ENCODE measurements at regions not wholly inside any gene's neighbourhood (a gene's known extent, or its start where the extent isn't known, plus 50 kb on each side); places are given as distances from the start of the nearest gene placed in this dataset.
A peak's percentile ranks its signal among the peaks of the same experiment; 100 is the strongest.

DNA sequence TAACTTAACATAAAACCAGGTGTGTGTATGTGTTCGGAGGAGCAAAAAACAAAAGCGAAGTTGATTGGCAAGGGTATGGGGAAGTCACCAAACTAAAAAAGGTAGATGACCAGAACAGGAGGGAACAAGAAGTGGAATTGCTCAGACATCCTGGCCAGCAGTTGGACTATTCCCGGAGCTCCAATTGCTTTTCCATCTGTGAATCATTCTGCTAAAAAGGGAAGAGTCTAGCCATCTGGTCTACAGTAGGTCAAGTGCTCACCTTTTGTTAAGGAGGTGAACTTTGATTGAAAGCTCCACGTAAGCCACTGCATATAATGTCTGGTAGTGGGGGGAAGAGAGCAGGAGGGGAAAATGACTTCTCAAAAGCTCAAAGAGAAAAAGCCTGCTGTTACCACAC is 50.0 kb upstream of the BET1 start:
- DNase-seq: no peak

DNA sequence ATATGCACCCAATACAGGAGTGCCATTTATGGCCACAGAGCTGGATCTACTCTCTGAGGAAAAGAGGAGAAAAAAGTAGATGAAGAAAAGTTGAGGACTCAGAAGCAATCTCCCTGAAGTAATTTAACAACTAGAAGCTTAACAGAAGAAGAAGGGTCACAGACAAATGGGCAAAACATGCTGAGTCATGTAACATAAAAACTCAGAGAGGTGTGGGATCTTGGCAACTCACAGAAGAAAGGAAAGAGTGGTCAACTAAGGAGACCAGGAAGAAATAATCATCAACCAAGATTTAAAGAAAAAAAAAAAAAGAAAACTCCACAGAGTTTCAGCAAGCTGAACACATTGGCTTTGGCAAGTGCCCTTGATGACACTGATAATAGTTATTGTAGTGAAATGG is 51.8 kb upstream of the BET1 start:
- DNase-seq: no peak

- no peak for DNase-seq
Measured at GRCh38 chr7:94056796-94057207, 52.6 kb upstream of the BET1 start.

GRCh38 chr7:94057955-94058354 is 53.8 kb upstream of the BET1 start:
- DNase-seq: no peak

- no peak for DNase-seq
Measured at GRCh38 chr7:94059746-94060145, 55.6 kb upstream of the BET1 start.

DNA sequence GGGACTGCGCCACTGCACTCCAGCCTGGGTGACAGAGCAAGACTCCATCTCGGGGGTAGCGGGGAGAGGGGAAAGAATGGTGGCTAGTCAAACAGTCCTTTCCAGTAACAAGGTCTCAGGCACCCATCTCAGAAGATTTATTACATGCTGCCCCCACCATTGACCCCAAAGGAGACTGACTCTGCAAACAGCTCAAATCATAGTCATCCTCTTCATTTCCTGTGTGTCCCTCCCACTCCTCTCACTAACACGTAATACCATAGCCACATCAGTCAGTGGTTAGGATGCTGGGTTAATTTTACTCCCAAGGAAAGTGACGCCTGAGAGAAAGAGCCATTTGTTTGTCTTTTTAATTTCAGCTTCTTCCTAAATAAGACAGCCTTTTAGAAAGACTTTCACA is 56.6 kb upstream of the BET1 start:
- no peak for DNase-seq

- no peak for DNase-seq
Measured at GRCh38 chr7:94061326-94061725, 57.2 kb upstream of the BET1 start.

DNA sequence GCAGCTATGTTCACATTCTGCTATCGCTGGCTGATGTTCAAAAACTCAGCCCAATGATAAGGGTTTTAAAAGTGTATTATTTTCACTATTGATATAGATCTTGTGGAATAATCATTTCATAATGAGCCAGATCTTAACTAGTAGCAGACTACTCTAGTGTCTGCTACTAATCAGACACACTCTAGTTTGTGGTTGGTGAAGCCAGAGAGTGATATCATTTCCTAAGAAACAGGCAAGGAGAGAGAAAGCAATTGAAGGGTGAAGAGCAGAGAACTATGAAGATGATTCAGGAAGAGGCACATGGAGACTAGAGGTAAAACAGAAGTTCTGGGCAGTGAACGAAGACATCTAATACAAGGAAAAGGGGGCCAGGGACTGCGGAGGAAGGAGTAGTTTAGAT is 58.2 kb upstream of the BET1 start:
- no peak for DNase-seq

DNA sequence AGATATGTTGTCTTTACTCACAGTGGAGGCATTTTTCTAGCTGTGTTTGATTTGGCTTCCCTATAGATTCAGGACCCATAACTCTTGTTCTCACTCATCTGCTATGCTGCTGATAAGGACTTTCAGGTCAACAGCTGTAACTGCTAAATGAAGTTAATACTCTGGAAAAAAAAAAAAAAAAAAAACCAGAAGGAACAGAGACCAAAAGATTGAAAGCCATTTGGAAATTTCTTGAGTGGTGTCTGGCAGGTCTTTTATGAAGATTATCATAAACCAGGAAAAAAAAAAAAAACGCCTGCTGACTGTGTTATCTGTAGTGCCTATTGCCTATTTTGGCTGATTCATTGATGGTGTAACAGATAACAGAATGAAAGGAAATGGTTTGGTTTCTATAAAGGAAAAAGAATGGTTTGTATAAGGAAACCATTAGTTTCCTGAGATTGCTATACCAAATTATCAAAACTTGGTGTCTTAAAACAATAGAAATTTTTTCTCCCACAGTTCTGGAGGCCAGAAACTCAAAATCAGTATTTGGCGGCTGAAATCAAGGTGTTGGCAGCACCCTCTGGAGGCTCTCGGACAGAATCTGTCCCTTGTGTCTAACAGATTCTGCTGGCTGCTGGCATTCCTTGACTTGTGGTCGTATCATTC is 60.5 kb upstream of the BET1 start:
- no peak for DNase-seq

DNA sequence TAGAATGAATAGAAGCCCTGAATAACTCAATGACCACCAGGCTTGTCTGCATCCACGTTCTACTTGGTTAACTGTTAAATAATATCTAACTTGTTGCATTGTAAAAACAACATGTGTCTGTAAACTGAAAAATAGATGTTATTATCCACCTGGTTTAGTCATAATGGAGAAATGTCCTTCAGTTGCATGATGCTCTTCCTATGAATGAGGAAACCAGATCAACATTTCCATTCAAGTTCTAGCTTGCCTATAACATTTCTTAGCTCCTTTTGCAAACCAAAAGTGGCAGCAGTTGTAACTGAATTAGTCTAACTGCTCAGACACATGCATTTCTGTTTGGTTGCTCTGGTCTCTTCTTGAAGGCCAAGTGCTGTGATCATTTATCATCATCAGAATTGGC is 62.9 kb upstream of the BET1 start:
- no peak for DNase-seq

DNA sequence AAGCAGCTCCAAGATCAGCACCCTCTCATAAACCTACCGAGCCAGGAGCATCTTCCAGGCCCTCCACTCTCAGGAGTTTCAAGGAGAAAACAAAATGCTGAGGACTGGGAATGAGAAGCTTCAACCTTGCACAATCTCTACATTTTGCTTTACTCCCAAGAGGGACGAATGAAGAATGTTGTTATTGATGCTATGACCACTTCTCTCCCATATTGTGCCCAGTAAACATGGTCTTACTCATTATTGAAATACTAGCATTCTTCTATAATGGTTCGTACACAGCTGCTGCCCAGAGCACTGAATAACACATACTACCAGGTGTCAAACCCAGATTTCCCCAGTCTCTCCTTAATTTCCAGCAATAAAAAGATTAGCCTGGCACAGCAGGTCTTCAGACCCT is 63.4 kb upstream of the BET1 start:
- DNase-seq: no peak

DNA sequence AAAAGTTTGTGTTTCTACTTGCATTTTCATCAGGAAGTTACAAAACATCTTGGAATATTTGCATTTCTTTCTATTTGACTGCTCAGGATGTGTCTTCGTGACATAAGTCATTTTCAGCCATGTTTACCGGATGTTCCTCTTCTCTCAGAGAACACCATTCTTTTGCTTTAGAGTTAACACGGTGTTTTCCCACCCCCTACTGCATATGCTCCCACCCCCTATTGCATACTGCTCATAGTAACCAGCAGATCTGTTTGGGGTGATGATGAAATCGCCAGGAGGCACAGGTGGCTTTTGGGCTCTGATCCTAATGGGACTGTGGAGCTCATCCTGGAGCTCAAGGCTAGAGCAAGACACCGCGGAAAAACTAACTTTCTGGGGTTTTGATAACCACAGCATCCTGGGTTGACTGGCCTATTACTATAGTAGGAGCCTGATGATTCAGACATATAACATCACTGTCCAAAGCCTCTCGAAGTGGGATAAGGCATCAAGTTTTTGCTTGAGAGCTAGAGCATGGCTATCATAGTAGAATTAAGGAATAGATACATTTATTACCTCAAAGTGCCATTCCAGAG is 65.1 kb upstream of the BET1 start:
- no peak for DNase-seq

- no peak for DNase-seq
Measured at GRCh38 chr7:94080551-94080950, 76.4 kb upstream of the BET1 start.

DNA sequence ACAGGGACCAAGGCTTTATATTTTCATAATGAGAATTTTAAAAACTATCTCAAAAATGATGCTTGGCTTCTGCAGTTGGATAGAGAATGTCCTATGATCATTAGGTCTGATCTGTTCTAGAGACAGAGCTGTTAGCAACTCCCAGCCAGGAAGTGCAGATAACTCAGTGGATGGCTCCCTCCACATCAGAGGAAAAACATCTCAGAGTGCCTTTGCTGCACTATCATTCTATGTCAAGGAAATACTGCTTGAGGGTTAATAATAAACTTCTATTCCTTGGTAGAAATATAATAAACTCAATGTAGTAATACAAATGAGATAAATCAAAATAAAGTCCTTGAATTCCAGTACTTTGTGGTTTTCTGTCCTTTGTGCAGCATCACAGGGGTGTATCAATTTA is 78.0 kb upstream of the BET1 start:
- no peak for DNase-seq

- peak; percentile 28 for DNase-seq
Measured at GRCh38 chr7:94087664-94088352, 83.7 kb upstream of the BET1 start.

DNA sequence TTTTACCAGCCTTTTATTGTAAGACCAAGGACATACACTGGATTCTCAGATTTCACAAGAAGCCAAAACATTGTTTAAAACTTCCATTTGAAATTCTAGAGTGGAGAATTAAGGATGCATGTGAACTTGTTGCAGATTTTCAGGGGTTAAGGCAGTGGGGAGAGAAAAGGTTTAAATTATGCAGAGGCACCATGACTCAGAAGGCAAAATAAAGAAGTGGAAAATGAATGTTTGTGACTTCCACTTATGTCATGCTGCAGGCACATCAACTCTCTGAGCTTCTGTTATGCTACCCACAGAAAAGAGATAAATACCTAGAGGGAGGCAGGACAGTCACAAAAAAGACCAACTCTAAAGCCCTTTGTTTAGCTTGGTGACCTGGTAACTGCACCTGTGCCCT is 84.4 kb upstream of the BET1 start:
- no peak for DNase-seq

DNA sequence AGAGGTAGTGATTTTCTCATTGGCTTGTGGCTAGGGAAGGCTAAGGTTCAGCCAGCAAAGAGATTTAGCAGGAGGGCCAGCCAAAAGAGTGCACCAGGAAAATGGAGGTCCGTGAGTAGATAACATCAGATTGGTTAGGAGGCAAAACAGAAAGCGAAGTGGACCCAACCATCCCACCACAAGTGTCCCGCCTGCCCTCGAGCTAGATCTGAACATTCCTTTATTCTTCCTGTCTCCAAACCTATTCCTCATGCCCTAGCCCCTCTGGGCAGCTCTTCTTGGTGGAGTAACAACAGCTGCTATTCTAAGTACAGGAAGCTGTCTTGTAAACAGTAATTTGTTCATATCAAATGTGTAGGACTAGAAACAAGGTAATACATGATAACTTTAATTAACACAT is 85.7 kb upstream of the BET1 start:
- no peak for DNase-seq

- no peak for DNase-seq
Measured at GRCh38 chr7:94092980-94093379, 88.8 kb upstream of the BET1 start.

DNA sequence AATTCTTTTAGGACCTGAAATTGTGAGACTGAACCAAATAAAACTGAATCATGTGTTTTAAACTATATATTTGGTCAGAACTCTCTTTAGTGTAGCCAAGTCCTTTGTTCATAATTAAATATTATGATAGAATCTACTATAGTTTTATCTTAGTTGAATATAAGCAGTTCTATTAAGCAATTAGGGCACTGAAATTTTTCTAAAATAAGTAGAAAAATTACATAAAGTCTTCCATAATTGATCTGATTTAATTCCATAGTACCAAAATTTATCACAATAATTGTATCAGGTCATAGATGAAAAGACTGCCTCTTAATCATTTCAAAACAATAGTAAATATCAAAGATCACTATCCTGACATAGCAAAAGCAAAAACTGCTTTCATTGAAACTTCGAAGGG is 90.1 kb upstream of the BET1 start:
- no peak for DNase-seq

GRCh38 chr7:94095316-94096009 is 91.3 kb upstream of the BET1 start:
- DNase-seq: no peak

DNA sequence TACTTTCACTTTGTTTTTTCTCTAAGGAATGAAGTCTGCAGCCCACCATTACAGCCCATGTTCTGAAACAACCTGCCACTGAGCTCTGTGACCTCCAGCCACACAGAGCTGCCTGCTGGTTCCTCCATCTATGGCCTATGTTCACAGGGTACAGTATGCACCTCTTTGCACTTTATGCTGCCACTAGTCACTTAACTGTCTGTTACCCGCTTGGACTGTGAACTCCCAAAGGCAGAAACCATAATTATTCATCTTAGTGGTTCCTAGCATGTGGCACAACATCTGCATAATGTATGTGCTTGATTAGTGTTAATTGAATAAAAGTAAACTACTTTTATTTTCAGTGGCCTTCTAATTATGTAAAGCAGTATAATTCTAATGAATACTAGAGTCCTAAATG is 95.5 kb upstream of the BET1 start:
- no peak for DNase-seq

- DNase-seq: no peak
Measured at GRCh38 chr7:94100723-94101345, 96.7 kb upstream of the BET1 start.

GRCh38 chr7:94104301-94104700 is 100.1 kb upstream of the BET1 start:
- DNase-seq: no peak

DNA sequence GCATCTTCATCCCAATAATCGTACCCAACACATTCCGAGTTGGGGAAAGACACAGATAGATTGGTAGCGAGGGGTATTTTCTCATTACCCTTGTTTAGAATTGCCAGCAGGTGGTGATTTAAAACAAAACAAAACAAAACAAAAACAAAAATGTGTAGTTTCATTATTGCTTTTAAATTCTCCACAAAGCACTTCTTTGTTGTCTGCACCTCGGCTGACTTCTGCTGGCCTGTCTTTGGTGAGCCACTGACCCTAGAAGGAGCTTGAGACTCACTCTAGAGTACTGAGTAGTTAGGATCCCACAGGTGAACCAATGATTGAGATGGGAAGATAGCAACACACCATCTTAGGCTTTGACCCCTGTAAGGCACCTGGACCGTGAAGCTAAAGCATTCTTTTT is 105.4 kb upstream of the BET1 start:
- DNase-seq: no peak
